ENCODE measurements at regions not wholly inside any gene's neighbourhood (a gene's known extent, or its start where the extent isn't known, plus 50 kb on each side); places are given as distances from the start of the nearest gene placed in this dataset.

- no peaks in the 10 kb centered on the region for H3K27me3 ChIP-seq (ENCODE audit: control insufficient read depth, insufficient read depth, low read length)
- H3K9me3 ChIP-seq (ENCODE audit: control insufficient read depth, insufficient read depth, low read length), result 0 out of 2 replicates have a peak, but pooled peaks cover 2% of the 10 kb centered on the region
Observed at GRCh38 chr5:144703776-144704175, 533.1 kb downstream of the KCTD16 start.

GRCh38 chr5:144698484-144698883 lies 527.8 kb downstream of the KCTD16 start:
- Histone ChIP-seq H3K36me3 (ENCODE audit: control insufficient read depth, insufficient read depth, low read length) (no peaks in the 10 kb centered on the region), H3K27me3 (ENCODE audit: control insufficient read depth, insufficient read depth, low read length) (no peaks in the 10 kb centered on the region), H3K27ac (ENCODE audit: low read depth, low read length) (peak overlapping the region; percentile 44), H3K4me3 (ENCODE audit: low read depth, low read length) (no peak overlapping the region), H3K4me1 (ENCODE audit: control insufficient read depth, insufficient read depth, low read length) (peaks cover 14% of the 10 kb centered on the region), H3K9me3 (ENCODE audit: control insufficient read depth, insufficient read depth, low read length) (no peaks in the 10 kb centered on the region), H3K9ac (ENCODE audit: low read depth, low read length) (no peak overlapping the region)

More at GRCh38 chr5:144703776-144704175, 533.1 kb downstream of the KCTD16 start:
- Histone ChIP-seq H3K4me1 (ENCODE audit: control insufficient read depth, insufficient read depth, low read length) (peaks cover 4% of the 10 kb centered on the region), H3K36me3 (ENCODE audit: control insufficient read depth, insufficient read depth, low read length) (no peaks in the 10 kb centered on the region), H3K9ac (ENCODE audit: low read depth, low read length) (no peak overlapping the region), H3K4me3 (ENCODE audit: low read depth, low read length) (no peak overlapping the region), H3K27ac (ENCODE audit: low read depth, low read length) (no peak overlapping the region)

GRCh38 chr5:144697847-144698262 lies 527.2 kb downstream of the KCTD16 start:
- H3K27ac ChIP-seq (ENCODE audit: low read depth, low read length), result peak overlapping the region; percentile 44

GRCh38 chr5:144691936-144692335 lies 521.3 kb downstream of the KCTD16 start:
- H3K9me3 ChIP-seq (ENCODE audit: control insufficient read depth, insufficient read depth, low read length), result no peaks in the 10 kb centered on the region
- H3K4me3 ChIP-seq (ENCODE audit: low read depth, low read length), result no peak overlapping the region
- H3K9ac ChIP-seq (ENCODE audit: low read depth, low read length), result no peak overlapping the region
- no peak overlapping the region for H3K27ac ChIP-seq (ENCODE audit: low read depth, low read length)
- H3K4me1 ChIP-seq (ENCODE audit: control insufficient read depth, insufficient read depth, low read length), result no peaks in the 10 kb centered on the region
- no peaks in the 10 kb centered on the region for H3K27me3 ChIP-seq (ENCODE audit: control insufficient read depth, insufficient read depth, low read length)
- no peaks in the 10 kb centered on the region for H3K36me3 ChIP-seq (ENCODE audit: control insufficient read depth, insufficient read depth, low read length)

More at GRCh38 chr5:144697847-144698262, 527.2 kb downstream of the KCTD16 start:
- H3K36me3 ChIP-seq (ENCODE audit: control insufficient read depth, insufficient read depth, low read length), result no peaks in the 10 kb centered on the region
- no peak overlapping the region for H3K9ac ChIP-seq (ENCODE audit: low read depth, low read length)
- H3K4me1 ChIP-seq (ENCODE audit: control insufficient read depth, insufficient read depth, low read length), result peaks cover 14% of the 10 kb centered on the region
- no peak overlapping the region for H3K4me3 ChIP-seq (ENCODE audit: low read depth, low read length)
- H3K27me3 ChIP-seq (ENCODE audit: control insufficient read depth, insufficient read depth, low read length), result no peaks in the 10 kb centered on the region
- no peaks in the 10 kb centered on the region for H3K9me3 ChIP-seq (ENCODE audit: control insufficient read depth, insufficient read depth, low read length)

GRCh38 chr5:144684899-144685298 lies 514.2 kb downstream of the KCTD16 start:
- Histone ChIP-seq H3K36me3 (ENCODE audit: control insufficient read depth, insufficient read depth, low read length) (no peaks in the 10 kb centered on the region), H3K27ac (ENCODE audit: low read depth, low read length) (no peak overlapping the region), H3K4me1 (ENCODE audit: control insufficient read depth, insufficient read depth, low read length) (no peaks in the 10 kb centered on the region), H3K4me3 (ENCODE audit: low read depth, low read length) (no peak overlapping the region), H3K27me3 (ENCODE audit: control insufficient read depth, insufficient read depth, low read length) (no peaks in the 10 kb centered on the region), H3K9ac (ENCODE audit: low read depth, low read length) (no peak overlapping the region), H3K9me3 (ENCODE audit: control insufficient read depth, insufficient read depth, low read length) (no peaks in the 10 kb centered on the region)

GRCh38 chr5:144680711-144681110 lies 510.0 kb downstream of the KCTD16 start:
- Histone ChIP-seq H3K4me1 (ENCODE audit: control insufficient read depth, insufficient read depth, low read length) (no peaks in the 10 kb centered on the region), H3K9ac (ENCODE audit: low read depth, low read length) (no peak overlapping the region), H3K4me3 (ENCODE audit: low read depth, low read length) (no peak overlapping the region), H3K9me3 (ENCODE audit: control insufficient read depth, insufficient read depth, low read length) (no peaks in the 10 kb centered on the region), H3K36me3 (ENCODE audit: control insufficient read depth, insufficient read depth, low read length) (no peaks in the 10 kb centered on the region), H3K27ac (ENCODE audit: low read depth, low read length) (no peak overlapping the region), H3K27me3 (ENCODE audit: control insufficient read depth, insufficient read depth, low read length) (no peaks in the 10 kb centered on the region)

- Histone ChIP-seq H3K9me3 (ENCODE audit: control insufficient read depth, insufficient read depth, low read length) (no peaks in the 10 kb centered on the region), H3K36me3 (ENCODE audit: control insufficient read depth, insufficient read depth, low read length) (no peaks in the 10 kb centered on the region), H3K4me3 (ENCODE audit: low read depth, low read length) (no peak overlapping the region), H3K27me3 (ENCODE audit: control insufficient read depth, insufficient read depth, low read length) (no peaks in the 10 kb centered on the region), H3K4me1 (ENCODE audit: control insufficient read depth, insufficient read depth, low read length) (no peaks in the 10 kb centered on the region), H3K9ac (ENCODE audit: low read depth, low read length) (no peak overlapping the region), H3K27ac (ENCODE audit: low read depth, low read length) (no peak overlapping the region)
Observed at GRCh38 chr5:144671066-144671465, 500.4 kb downstream of the KCTD16 start.

DNA sequence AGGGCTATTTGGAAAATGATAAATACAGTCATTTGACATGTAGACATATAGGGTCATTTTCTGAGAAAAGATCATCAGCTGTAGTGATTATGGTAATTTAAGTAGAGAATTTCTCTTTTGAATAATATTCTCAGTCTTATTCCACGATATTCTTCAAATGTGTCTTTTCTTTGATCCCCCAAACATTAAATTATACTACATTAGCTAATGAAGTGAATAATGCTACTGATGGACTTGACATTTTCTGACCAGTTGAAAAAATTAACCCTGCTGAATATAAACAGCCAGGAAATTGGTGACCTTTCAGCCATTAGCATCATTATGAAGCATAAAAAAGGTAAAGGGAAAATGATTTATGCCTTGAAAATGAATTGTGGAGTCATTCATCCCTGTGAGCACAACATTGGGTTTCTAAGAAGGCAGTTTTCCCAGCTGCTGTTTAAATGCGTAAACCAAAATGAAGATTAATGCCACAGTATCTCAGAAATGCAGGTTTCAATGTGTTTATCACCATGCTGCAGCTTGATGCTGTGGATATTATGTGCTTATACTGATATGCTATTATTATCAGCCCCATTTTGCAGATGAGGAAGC lies 489.1 kb downstream of the KCTD16 start:
- Histone ChIP-seq H3K9ac (ENCODE audit: low read depth, low read length) (no peak overlapping the region), H3K27ac (ENCODE audit: low read depth, low read length) (no peak overlapping the region), H3K27me3 (ENCODE audit: control insufficient read depth, insufficient read depth, low read length) (no peaks in the 10 kb centered on the region), H3K4me3 (ENCODE audit: low read depth, low read length) (no peak overlapping the region), H3K36me3 (ENCODE audit: control insufficient read depth, insufficient read depth, low read length) (no peaks in the 10 kb centered on the region), H3K4me1 (ENCODE audit: control insufficient read depth, insufficient read depth, low read length) (no peaks in the 10 kb centered on the region), H3K9me3 (ENCODE audit: control insufficient read depth, insufficient read depth, low read length) (no peaks in the 10 kb centered on the region)

DNA sequence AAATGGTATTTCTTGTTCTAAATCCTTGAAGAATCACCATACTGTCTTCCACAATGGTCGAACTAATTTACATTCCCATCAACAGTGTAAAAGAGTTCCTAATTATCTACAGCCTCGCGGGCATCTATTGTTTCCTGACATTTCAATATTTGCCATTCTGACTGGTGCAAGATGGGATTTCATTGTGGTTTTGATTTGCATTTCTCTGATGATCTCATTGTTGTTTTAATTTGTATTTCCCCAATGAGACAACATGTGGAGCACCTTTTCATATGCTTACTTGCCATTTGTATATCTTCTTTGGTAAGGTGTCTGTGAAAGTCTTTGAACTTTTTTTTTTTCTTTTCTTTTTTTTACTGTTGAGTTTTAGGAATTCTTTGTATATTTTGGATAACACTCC lies 473.6 kb downstream of the KCTD16 start:
- Histone ChIP-seq H3K4me3 (ENCODE audit: low read depth, low read length) (no peak overlapping the region), H3K4me1 (ENCODE audit: control insufficient read depth, insufficient read depth, low read length) (peaks cover 12% of the 10 kb centered on the region), H3K36me3 (ENCODE audit: control insufficient read depth, insufficient read depth, low read length) (no peaks in the 10 kb centered on the region), H3K27me3 (ENCODE audit: control insufficient read depth, insufficient read depth, low read length) (peaks cover 15% of the 10 kb centered on the region; the same call in 1 of the 2 replicates), H3K9me3 (ENCODE audit: control insufficient read depth, insufficient read depth, low read length) (peaks cover 6% of the 10 kb centered on the region), H3K9ac (ENCODE audit: low read depth, low read length) (no peak overlapping the region), H3K27ac (ENCODE audit: low read depth, low read length) (peak overlapping the region; percentile 35)

- Histone ChIP-seq H3K27ac (ENCODE audit: low read depth, low read length) (no peak overlapping the region), H3K9me3 (ENCODE audit: control insufficient read depth, insufficient read depth, low read length) (peaks cover 13% of the 10 kb centered on the region), H3K4me3 (ENCODE audit: low read depth, low read length) (no peak overlapping the region), H3K9ac (ENCODE audit: low read depth, low read length) (no peak overlapping the region), H3K27me3 (ENCODE audit: control insufficient read depth, insufficient read depth, low read length) (no peaks in the 10 kb centered on the region), H3K4me1 (ENCODE audit: control insufficient read depth, insufficient read depth, low read length) (no peaks in the 10 kb centered on the region), H3K36me3 (ENCODE audit: control insufficient read depth, insufficient read depth, low read length) (no peaks in the 10 kb centered on the region)
Observed at GRCh38 chr5:144638787-144639186, 468.1 kb downstream of the KCTD16 start.

GRCh38 chr5:144634138-144634537 lies 463.5 kb downstream of the KCTD16 start:
- H3K4me3 ChIP-seq (ENCODE audit: low read depth, low read length), result no peak overlapping the region
- no peaks in the 10 kb centered on the region for H3K27me3 ChIP-seq (ENCODE audit: control insufficient read depth, insufficient read depth, low read length)
- H3K36me3 ChIP-seq (ENCODE audit: control insufficient read depth, insufficient read depth, low read length), result no peaks in the 10 kb centered on the region
- H3K4me1 ChIP-seq (ENCODE audit: control insufficient read depth, insufficient read depth, low read length), result no peaks in the 10 kb centered on the region
- H3K9ac ChIP-seq (ENCODE audit: low read depth, low read length), result no peak overlapping the region
- peaks cover 34% of the 10 kb centered on the region for H3K9me3 ChIP-seq (ENCODE audit: control insufficient read depth, insufficient read depth, low read length)
- no peak overlapping the region for H3K27ac ChIP-seq (ENCODE audit: low read depth, low read length)

All from HUES48 (cell line).